OCI-LY3 (cell line): ENCODE measurements at regions not wholly inside any gene's neighbourhood (a gene's known extent, or its start where the extent isn't known, plus 50 kb on each side); places are given as distances from the start of the nearest gene placed in this dataset.

Experiments
- CTCF ChIP-seq: fragments of 200-600, 300-600 bp; sonication (generic); IDR thresholded peaks from 2 replicates; pipeline ENCODE4 v1.5.1; 2014; ENCODE audit warnings: antibody characterized with exemption, low read length, low read depth
- EZH2phosphoT487 ChIP-seq: fragments of 200-600 bp; shearing (Covaris generic); IDR thresholded peaks from 2 replicates; pipeline ENCODE4 v1.6.1; 2018; ENCODE audit warnings: antibody characterized with exemption, mixed run types, low read depth

- no peak for TF ChIP-seq CTCF
- no peak for TF ChIP-seq EZH2phosphoT487
These were observed 213.3 kb upstream of the PARD3B start for GRCh38 chr2:204331988-204332387.
